ENCODE measurements at regions not wholly inside any gene's neighbourhood (a gene's known extent, or its start where the extent isn't known, plus 50 kb on each side); places are given as distances from the start of the nearest gene placed in this dataset.

- peak; percentile 59 for DNase-seq (ENCODE audit: low read depth)
Measured at GRCh38 chr2:155689791-155690190, 642.7 kb downstream of the NR4A2 start.

GRCh38 chr2:155687181-155687580 is 645.3 kb downstream of the NR4A2 start:
- no peak for DNase-seq (ENCODE audit: low read depth)

GRCh38 chr2:155679647-155680046 is 652.9 kb downstream of the NR4A2 start:
- DNase-seq (ENCODE audit: low read depth) = no peak

- no peak for DNase-seq (ENCODE audit: low read depth)
Measured at GRCh38 chr2:155675920-155676319, 656.6 kb downstream of the NR4A2 start.

DNA sequence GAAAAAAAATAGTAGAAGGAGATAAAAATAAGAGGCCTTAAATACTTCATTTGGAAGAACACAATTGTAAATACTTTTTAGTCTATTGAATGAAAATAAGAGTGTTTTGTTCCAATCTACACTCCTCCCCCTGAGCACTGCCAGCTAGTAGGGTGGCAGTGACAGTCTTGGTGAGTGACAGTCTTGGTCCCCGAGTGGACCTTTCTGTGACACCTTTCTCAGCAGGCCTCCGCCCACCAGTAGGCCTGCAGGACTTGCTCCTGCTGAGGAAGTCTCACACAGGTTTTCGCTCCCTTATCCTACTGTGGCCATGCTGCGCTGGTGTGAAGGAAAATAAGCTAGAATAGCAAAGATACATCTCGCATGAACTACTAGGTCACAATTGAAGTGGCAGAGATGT is 666.8 kb downstream of the NR4A2 start:
- no peak for DNase-seq (ENCODE audit: low read depth)

DNA sequence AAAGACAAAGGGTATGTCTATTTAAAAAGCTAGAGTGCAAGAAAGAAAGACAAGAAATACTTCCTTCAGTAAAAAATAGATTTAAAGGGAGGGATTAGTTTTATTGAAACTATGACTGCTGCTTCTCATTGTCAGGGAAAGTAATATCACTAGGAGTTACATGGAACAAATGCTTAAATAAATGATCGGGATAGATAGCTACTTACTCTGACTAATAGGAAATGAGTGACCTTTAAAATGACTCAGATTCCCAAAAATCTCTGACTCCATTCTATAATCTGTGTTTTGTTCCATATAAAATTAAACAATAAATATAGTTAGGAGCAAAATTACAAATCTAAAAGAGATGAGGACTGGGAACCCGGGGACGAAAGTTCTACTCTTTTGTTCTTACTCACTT is 669.3 kb downstream of the NR4A2 start:
- DNase-seq (ENCODE audit: low read depth) = no peak

- DNase-seq (ENCODE audit: low read depth) = no peak
Measured at GRCh38 chr2:155662224-155662623, 670.3 kb downstream of the NR4A2 start.

DNA sequence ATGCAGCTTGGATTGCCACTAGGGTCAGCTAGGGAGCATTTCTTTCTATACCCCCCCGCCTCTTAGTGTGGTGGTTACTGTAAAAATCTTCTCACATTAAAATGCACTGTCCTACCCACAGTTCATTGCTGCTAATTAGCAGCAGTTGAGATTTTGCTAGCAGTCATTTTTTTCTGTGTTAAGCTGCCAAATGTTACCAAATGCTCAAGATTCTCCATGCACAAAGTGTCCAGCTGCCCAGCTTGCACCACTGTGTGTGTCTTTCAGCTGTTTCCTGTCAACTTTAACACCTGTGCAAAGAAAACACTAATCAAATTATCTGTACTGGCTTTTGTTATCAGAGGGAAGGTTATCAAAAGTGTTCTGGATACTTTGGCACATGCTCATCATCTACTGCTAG is 679.3 kb downstream of the NR4A2 start:
- DNase-seq (ENCODE audit: low read depth) = no peak

- DNase-seq (ENCODE audit: low read depth) = no peak
Measured at GRCh38 chr2:155651851-155652250, 680.7 kb downstream of the NR4A2 start.

- DNase-seq (ENCODE audit: low read depth) = no peak
Measured at GRCh38 chr2:155645791-155646190, 686.7 kb downstream of the NR4A2 start.

DNA sequence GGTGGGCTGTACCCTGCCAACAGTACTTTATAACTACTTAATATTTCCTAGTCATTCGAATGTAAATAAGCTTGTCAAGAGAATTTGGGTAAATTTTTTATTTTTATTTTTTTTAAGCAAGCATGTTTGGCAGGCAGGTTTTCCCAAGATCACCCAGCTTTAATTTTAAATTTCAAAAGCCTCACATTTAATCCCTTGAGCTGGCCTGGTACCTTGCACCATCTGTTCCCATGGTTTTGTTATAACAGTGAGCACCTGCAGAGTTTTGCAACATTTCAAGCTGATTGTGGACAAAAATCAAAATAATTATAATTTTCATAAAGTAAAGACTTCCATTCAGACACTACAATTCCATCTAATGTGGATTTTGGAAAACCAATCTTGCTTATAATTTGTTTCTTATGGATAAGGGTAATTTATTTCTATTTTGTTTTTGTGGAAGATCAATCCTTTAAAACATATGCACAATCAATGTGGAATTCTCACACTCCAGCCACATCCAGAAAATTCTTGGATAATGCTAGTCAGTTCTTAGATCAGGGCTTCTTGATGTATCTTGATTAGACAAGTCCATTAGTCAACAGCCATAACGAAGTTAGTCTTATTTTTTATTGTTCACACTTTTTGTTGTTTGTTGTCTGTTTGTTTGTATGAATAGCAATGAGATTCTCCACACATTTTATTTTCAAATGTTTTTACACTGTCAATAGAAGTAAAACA is 689.3 kb downstream of the NR4A2 start:
- no peak for DNase-seq (ENCODE audit: low read depth)

GRCh38 chr2:155633887-155634570 is 698.5 kb downstream of the NR4A2 start:
- DNase-seq (ENCODE audit: low read depth) = no peak

DNA sequence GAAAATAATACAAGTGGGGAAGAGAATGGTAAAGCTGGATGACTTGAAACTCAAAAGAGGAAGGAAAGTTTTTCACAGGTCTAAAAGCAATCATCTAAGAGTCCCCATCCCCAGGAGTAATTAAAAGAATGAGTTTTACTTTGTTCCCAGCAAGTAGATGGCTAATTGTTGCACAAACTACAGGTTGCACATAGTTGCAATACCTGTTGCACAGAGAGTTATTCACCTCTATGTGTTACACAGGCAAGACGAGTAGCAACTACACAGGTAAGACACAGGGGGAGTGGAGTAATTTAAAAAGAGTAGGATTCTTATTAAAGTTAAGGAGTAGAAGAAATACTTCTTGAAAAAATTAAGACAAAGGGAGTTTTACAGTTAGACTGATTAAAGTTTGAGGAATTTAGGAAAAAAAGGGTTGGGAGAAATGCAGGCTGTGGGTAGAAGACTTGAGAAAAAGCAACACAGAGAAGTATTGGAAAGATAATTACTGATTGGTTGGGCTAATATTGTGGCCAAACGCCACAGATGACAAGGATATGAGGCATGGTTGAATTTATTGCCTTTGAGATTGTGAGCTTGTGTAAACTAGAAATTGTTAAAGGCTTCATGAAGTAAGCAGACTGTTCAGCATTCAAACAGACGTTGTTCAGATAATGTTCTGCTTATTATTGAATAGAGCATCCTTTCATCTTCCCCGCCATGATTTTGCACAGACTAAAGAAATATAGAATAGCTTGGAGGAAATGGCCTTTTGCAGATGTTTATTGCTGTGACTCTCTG is 699.3 kb downstream of the NR4A2 start:
- DNase-seq (ENCODE audit: low read depth) = peak; percentile 9

DNA sequence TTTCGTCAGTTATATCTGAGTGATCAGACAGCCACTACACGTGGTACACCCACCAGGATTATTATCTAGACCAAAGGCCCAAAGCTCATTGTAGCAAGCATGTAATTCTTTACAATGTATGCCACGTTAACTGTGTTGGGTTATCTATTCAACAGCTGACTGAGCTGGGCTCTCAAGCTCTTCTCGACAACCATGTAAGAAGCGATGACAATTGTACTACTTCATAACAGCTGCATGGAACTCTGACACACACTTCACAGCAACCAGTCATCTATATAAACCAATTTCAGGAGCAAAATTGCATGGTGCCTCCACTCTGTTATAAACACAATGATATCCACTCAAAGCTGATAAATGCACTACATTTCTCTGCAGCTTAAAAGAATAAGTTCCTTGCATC is 701.8 kb downstream of the NR4A2 start:
- no peak for DNase-seq (ENCODE audit: low read depth)

DNA sequence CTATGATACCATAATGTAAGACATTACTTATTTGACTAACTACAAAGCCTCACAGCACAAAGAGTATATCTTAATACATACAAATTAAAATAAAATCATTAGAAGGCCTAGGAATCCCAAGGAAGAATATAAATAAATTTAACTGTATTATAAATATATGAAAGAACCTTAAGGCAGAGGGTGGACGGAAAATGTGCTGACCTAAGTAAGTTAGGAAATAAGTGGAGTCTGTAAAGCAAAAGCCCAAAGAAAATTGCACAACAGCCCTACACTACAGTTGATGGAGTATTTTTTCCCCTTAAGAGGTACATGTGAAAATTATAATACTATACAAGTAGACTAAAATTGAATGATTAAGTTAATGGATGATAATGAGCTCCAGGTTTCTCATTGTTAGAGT is 710.1 kb downstream of the NR4A2 start:
- DNase-seq (ENCODE audit: low read depth) = no peak

- no peak for DNase-seq (ENCODE audit: low read depth)
Measured at GRCh38 chr2:155600914-155601760, 731.4 kb downstream of the NR4A2 start.

GRCh38 chr2:155600296-155600695 is 732.2 kb downstream of the NR4A2 start:
- no peak for DNase-seq (ENCODE audit: low read depth)

DNA sequence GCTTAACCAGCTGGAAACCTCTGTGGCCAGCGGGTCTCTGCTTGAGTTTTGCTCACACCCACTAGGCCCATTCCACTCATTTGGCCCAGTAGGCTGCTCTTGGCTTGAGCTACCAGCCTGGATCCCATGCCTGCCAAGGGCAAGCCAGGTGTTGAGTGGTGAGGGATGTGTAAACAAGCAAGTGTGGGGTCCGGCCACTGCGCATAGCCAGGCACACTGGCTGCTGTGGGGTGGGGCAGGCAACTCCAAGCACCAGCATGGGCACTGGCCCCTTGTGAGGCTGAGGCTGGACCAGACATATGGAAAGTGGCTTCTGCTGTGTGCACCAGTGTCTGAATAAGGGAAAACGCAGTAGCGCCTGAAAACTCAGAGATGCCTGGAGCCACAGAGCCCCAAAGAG is 732.7 kb downstream of the NR4A2 start:
- no peak for DNase-seq (ENCODE audit: low read depth)

DNA sequence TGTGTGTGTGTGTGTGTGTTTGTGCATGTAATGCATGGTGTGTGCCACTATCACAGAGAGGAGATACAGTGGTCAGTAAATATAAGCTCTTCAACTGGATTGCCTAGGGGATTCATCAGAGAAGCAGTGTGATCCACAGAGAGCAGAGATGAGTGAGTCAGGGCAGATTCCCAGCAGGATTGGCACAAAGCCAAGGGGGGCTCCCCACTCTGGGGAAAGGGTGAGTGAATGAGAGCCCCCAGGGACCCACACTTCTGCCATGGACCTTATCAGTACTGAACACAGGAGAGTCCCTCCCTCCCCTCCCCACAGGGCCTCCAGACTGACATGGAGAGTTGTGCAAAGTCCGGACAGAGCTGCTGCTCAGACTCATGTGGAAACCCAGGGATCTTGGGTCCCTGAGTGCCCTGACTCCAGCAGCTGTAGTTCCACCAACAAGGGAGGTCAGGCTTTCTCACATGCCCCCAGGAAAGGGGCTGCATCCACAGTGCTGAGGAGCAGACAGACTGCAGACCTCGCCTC is 748.8 kb downstream of the NR4A2 start:
- no peak for DNase-seq (ENCODE audit: low read depth)

GRCh38 chr2:155574941-155575340 is 757.6 kb downstream of the NR4A2 start:
- no peak for DNase-seq (ENCODE audit: low read depth)

- no peak for DNase-seq (ENCODE audit: low read depth)
Measured at GRCh38 chr2:155547571-155547970, 785.0 kb downstream of the NR4A2 start.

Measured in RPMI7951 (cell line).